ENCODE measurements at regions not wholly inside any gene's neighbourhood (a gene's known extent, or its start where the extent isn't known, plus 50 kb on each side); places are given as distances from the start of the nearest gene placed in this dataset.

GRCh38 chr5:61790678-61791077 is 458.6 kb downstream of the ZSWIM6 start:
- no peak for DNase-seq (ENCODE audit: low spot score in 2 of 2, unreplicated experiment in 2 of 2)
- H3K36me3 Mint-ChIP-seq = no peaks in the 10 kb centered on the region
- H3K9me3 Mint-ChIP-seq = peaks cover under 1% of the 10 kb centered on the region
- H3K4me3 Mint-ChIP-seq = no peak overlapping the region
- TF ChIP-seq CTCF (IDR thresholded peaks at IDR 0.05; ENCODE audit: unreplicated experiment) = no peak
- peaks cover 27% of the 10 kb centered on the region for H3K27me3 Mint-ChIP-seq (ENCODE audit: low read depth)
- no peak overlapping the region for H3K27ac Mint-ChIP-seq
- no peaks in the 10 kb centered on the region for H3K4me1 Mint-ChIP-seq

GRCh38 chr5:61796773-61797172 is 464.7 kb downstream of the ZSWIM6 start:
- no peaks in the 10 kb centered on the region for H3K4me1 Mint-ChIP-seq

GRCh38 chr5:61800450-61800849 is 468.4 kb downstream of the ZSWIM6 start:
- Mint-ChIP-seq H3K27ac (no peak overlapping the region), H3K36me3 (no peaks in the 10 kb centered on the region), H3K4me3 (no peak overlapping the region), H3K27me3 (ENCODE audit: low read depth) (peaks cover 20% of the 10 kb centered on the region), H3K9me3 (no peaks in the 10 kb centered on the region), H3K4me1 (peaks cover 5% of the 10 kb centered on the region)
- TF ChIP-seq CTCF (IDR thresholded peaks at IDR 0.05; ENCODE audit: unreplicated experiment) = no peak
- DNase-seq (ENCODE audit: low spot score in 2 of 2, unreplicated experiment in 2 of 2) = no peak

More at GRCh38 chr5:61796773-61797172, 464.7 kb downstream of the ZSWIM6 start:
- Mint-ChIP-seq H3K9me3 (no peaks in the 10 kb centered on the region), H3K27me3 (ENCODE audit: low read depth) (peaks cover 25% of the 10 kb centered on the region), H3K27ac (no peak overlapping the region), H3K36me3 (no peaks in the 10 kb centered on the region), H3K4me3 (no peak overlapping the region)
- no peak for TF ChIP-seq CTCF (IDR thresholded peaks at IDR 0.05; ENCODE audit: unreplicated experiment)
- no peak for DNase-seq (ENCODE audit: low spot score in 2 of 2, unreplicated experiment in 2 of 2)

- no peaks in the 10 kb centered on the region for H3K36me3 Mint-ChIP-seq
- no peak for DNase-seq (ENCODE audit: low spot score in 2 of 2, unreplicated experiment in 2 of 2)
- TF ChIP-seq CTCF (IDR thresholded peaks at IDR 0.05; ENCODE audit: unreplicated experiment) = no peak
- H3K4me3 Mint-ChIP-seq = no peak overlapping the region
- H3K9me3 Mint-ChIP-seq = no peaks in the 10 kb centered on the region
- H3K27ac Mint-ChIP-seq = no peak overlapping the region
- H3K27me3 Mint-ChIP-seq (ENCODE audit: low read depth) = peaks cover 20% of the 10 kb centered on the region
- H3K4me1 Mint-ChIP-seq = peaks cover 5% of the 10 kb centered on the region
Observed at GRCh38 chr5:61801174-61801573, 469.1 kb downstream of the ZSWIM6 start.

GRCh38 chr5:61802456-61802855 is 470.4 kb downstream of the ZSWIM6 start:
- Mint-ChIP-seq H3K4me1 (peaks cover 5% of the 10 kb centered on the region), H3K4me3 (no peak overlapping the region), H3K27ac (no peak overlapping the region), H3K36me3 (no peaks in the 10 kb centered on the region), H3K9me3 (no peaks in the 10 kb centered on the region), H3K27me3 (ENCODE audit: low read depth) (peaks cover 20% of the 10 kb centered on the region)
- TF ChIP-seq CTCF (IDR thresholded peaks at IDR 0.05; ENCODE audit: unreplicated experiment) = no peak
- DNase-seq (ENCODE audit: low spot score in 2 of 2, unreplicated experiment in 2 of 2) = no peak

GRCh38 chr5:61805101-61805500 is 473.0 kb downstream of the ZSWIM6 start:
- H3K27me3 Mint-ChIP-seq (ENCODE audit: low read depth) = peaks cover 10% of the 10 kb centered on the region
- H3K27ac Mint-ChIP-seq = no peak overlapping the region
- no peak for TF ChIP-seq CTCF (IDR thresholded peaks at IDR 0.05; ENCODE audit: unreplicated experiment)
- no peaks in the 10 kb centered on the region for H3K36me3 Mint-ChIP-seq
- no peak overlapping the region for H3K4me3 Mint-ChIP-seq
- H3K9me3 Mint-ChIP-seq = no peaks in the 10 kb centered on the region
- DNase-seq (ENCODE audit: low spot score in 2 of 2, unreplicated experiment in 2 of 2) = no peak
- H3K4me1 Mint-ChIP-seq = peaks cover 17% of the 10 kb centered on the region

All from mesothelial cell of epicardium (in vitro differentiated cells).